ENCODE measurements at regions not wholly inside any gene's neighbourhood (a gene's known extent, or its start where the extent isn't known, plus 50 kb on each side); places are given as distances from the start of the nearest gene placed in this dataset.

DNA sequence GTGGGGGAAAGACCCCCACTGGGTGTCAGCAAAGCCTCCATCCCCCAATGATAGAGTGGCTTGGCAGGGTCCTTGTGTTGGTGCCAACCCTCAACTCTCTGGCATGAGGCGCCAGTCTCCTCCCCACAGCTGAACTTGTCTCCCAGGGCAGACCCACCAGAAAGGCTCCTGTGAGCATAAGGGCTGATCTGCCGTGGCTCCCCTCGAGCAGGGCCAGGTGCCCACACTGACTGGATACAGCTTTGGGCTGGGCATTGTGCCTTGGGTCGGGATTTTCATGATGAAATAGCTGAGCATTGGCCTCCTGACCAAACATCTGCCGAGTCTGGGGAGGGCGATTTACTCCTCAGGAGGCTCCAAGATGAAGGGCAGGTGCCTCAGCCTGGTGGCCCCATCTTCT lies 68.1 kb upstream of the NPTX2 start:
- no peak overlapping the region for H3K4me3 ChIP-seq (ENCODE audit: insufficient read depth, low read depth, low read length, poor library complexity, severe bottlenecking)
- peaks cover 8% of the 10 kb centered on the region for H3K9me3 ChIP-seq (ENCODE audit: control insufficient read depth, low read length)
- no peaks in the 10 kb centered on the region for H3K4me1 ChIP-seq (ENCODE audit: control insufficient read depth, insufficient read depth, low read length, poor library complexity, severe bottlenecking)
- DNase-seq = no peak
- no peaks in the 10 kb centered on the region for H3K36me3 ChIP-seq (ENCODE audit: control insufficient read depth, insufficient read depth, low read length)
- H3K27me3 ChIP-seq (replicated peaks; ENCODE audit: control insufficient read depth, insufficient read depth, low read length, poor library complexity, severe bottlenecking) = no peaks in the 10 kb centered on the region
- H3K27ac ChIP-seq (ENCODE audit: insufficient read depth, low read length, poor library complexity, severe bottlenecking) = no peak overlapping the region

GRCh38 chr7:98548370-98548769 lies 68.7 kb upstream of the NPTX2 start:
- Histone ChIP-seq H3K36me3 (ENCODE audit: control insufficient read depth, insufficient read depth, low read length) (no peaks in the 10 kb centered on the region), H3K9me3 (ENCODE audit: control insufficient read depth, low read length) (peaks cover 8% of the 10 kb centered on the region), H3K27ac (ENCODE audit: insufficient read depth, low read length, poor library complexity, severe bottlenecking) (no peak overlapping the region), H3K27me3 (replicated peaks; ENCODE audit: control insufficient read depth, insufficient read depth, low read length, poor library complexity, severe bottlenecking) (no peaks in the 10 kb centered on the region), H3K4me3 (ENCODE audit: insufficient read depth, low read depth, low read length, poor library complexity, severe bottlenecking) (no peak overlapping the region), H3K4me1 (ENCODE audit: control insufficient read depth, insufficient read depth, low read length, poor library complexity, severe bottlenecking) (no peaks in the 10 kb centered on the region)
- DNase-seq = no peak

DNA sequence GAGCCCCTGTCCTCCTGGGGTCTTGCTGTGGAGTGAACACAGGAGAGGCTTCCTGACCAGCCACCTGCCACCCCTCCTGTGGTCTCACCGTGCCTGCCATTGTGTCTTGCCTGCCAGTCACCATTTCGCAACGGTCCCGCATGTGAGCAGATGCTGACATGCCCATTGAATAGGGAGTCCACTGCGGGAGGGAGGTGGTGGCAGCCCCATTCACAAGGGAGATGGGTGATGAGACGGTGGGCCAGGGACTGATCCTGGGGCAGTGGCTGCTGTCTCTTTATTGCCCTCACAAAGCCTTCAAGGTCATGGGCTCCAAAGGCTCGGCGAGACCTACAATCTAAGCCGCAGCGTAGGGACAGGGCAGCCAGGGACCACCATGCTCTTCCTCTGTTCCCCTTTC lies 76.0 kb upstream of the NPTX2 start:
- no peaks in the 10 kb centered on the region for H3K9me3 ChIP-seq (ENCODE audit: control insufficient read depth, low read length)
- H3K4me3 ChIP-seq (ENCODE audit: insufficient read depth, low read depth, low read length, poor library complexity, severe bottlenecking) = no peak overlapping the region
- no peaks in the 10 kb centered on the region for H3K4me1 ChIP-seq (ENCODE audit: control insufficient read depth, insufficient read depth, low read length, poor library complexity, severe bottlenecking)
- H3K36me3 ChIP-seq (ENCODE audit: control insufficient read depth, insufficient read depth, low read length) = no peaks in the 10 kb centered on the region
- DNase-seq = no peak
- H3K27me3 ChIP-seq (replicated peaks; ENCODE audit: control insufficient read depth, insufficient read depth, low read length, poor library complexity, severe bottlenecking) = no peaks in the 10 kb centered on the region
- no peak overlapping the region for H3K27ac ChIP-seq (ENCODE audit: insufficient read depth, low read length, poor library complexity, severe bottlenecking)

GRCh38 chr7:98539865-98540264 lies 77.2 kb upstream of the NPTX2 start:
- Histone ChIP-seq H3K36me3 (ENCODE audit: control insufficient read depth, insufficient read depth, low read length) (no peaks in the 10 kb centered on the region), H3K27ac (ENCODE audit: insufficient read depth, low read length, poor library complexity, severe bottlenecking) (no peak overlapping the region), H3K4me3 (ENCODE audit: insufficient read depth, low read depth, low read length, poor library complexity, severe bottlenecking) (no peak overlapping the region), H3K27me3 (replicated peaks; ENCODE audit: control insufficient read depth, insufficient read depth, low read length, poor library complexity, severe bottlenecking) (no peaks in the 10 kb centered on the region), H3K4me1 (ENCODE audit: control insufficient read depth, insufficient read depth, low read length, poor library complexity, severe bottlenecking) (no peaks in the 10 kb centered on the region), H3K9me3 (ENCODE audit: control insufficient read depth, low read length) (no peaks in the 10 kb centered on the region)
- DNase-seq = no peak

DNA sequence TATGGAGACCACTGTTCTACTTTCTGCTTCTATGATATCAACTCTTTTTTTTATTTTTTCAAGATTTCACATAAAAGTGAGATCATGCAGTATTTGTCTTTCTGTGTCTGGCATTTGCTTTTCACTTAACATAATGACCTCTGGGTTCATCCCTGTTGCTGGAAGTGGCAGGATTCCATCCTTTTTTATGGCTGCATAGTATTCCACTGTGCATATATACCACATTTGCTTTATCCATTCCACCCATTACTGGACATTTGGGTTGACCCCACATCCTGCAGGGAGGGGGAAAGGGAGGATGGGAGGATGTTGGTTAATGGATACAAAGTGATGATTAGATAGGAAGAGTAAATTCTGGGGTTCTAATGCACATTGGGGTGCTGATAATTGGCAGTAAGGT lies 80.3 kb upstream of the NPTX2 start:
- Histone ChIP-seq H3K36me3 (ENCODE audit: control insufficient read depth, insufficient read depth, low read length) (no peaks in the 10 kb centered on the region), H3K27ac (ENCODE audit: insufficient read depth, low read length, poor library complexity, severe bottlenecking) (no peak overlapping the region), H3K4me1 (ENCODE audit: control insufficient read depth, insufficient read depth, low read length, poor library complexity, severe bottlenecking) (no peaks in the 10 kb centered on the region), H3K4me3 (ENCODE audit: insufficient read depth, low read depth, low read length, poor library complexity, severe bottlenecking) (no peak overlapping the region), H3K9me3 (ENCODE audit: control insufficient read depth, low read length) (no peaks in the 10 kb centered on the region), H3K27me3 (replicated peaks; ENCODE audit: control insufficient read depth, insufficient read depth, low read length, poor library complexity, severe bottlenecking) (no peaks in the 10 kb centered on the region)
- no peak for DNase-seq

DNA sequence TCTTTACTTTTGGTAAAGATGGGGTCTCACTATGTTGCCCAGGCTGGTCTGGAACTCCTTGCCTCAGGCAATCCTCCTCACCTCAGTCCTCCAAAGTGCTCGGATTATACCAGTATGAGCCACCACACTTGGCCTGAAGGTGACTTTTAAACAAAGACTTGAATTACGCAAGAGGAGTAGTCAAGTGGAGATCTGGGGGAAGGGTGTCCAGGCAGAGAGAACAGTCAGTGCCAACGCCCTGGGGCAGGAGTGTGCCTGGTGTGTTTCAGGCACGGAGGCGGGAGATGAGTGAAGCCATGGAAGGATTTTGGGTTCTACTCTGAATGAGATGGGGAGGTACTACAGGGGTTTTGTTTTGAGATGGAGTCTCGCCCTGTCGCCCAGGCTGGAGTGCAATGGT lies 82.6 kb upstream of the NPTX2 start:
- Histone ChIP-seq H3K36me3 (ENCODE audit: control insufficient read depth, insufficient read depth, low read length) (no peaks in the 10 kb centered on the region), H3K9me3 (ENCODE audit: control insufficient read depth, low read length) (no peaks in the 10 kb centered on the region), H3K27ac (ENCODE audit: insufficient read depth, low read length, poor library complexity, severe bottlenecking) (no peak overlapping the region), H3K4me1 (ENCODE audit: control insufficient read depth, insufficient read depth, low read length, poor library complexity, severe bottlenecking) (no peaks in the 10 kb centered on the region), H3K4me3 (ENCODE audit: insufficient read depth, low read depth, low read length, poor library complexity, severe bottlenecking) (no peak overlapping the region), H3K27me3 (replicated peaks; ENCODE audit: control insufficient read depth, insufficient read depth, low read length, poor library complexity, severe bottlenecking) (no peaks in the 10 kb centered on the region)
- no peak for DNase-seq

DNA sequence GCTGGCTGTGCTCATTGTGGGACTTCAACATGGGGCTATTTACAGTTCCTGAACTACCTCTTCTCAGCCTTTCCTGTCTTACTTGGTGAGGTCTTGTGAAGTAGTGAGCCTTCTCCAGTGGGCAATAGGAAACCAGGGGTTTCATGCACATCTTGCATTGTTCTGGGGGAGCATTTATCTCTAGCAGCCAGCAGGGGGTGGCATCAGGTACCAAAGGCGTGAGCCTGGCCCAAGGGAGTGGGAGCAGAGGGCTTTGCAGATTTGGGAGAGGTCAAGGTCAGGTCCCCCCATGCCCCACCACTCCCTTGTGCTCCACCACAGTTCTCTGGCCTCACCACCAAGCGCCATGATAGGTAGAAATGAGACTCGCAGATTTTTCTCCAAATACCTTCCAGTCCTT lies 85.4 kb upstream of the NPTX2 start:
- Histone ChIP-seq H3K36me3 (ENCODE audit: control insufficient read depth, insufficient read depth, low read length) (no peaks in the 10 kb centered on the region), H3K27ac (ENCODE audit: insufficient read depth, low read length, poor library complexity, severe bottlenecking) (no peak overlapping the region), H3K27me3 (replicated peaks; ENCODE audit: control insufficient read depth, insufficient read depth, low read length, poor library complexity, severe bottlenecking) (no peaks in the 10 kb centered on the region), H3K9me3 (ENCODE audit: control insufficient read depth, low read length) (no peaks in the 10 kb centered on the region), H3K4me3 (ENCODE audit: insufficient read depth, low read depth, low read length, poor library complexity, severe bottlenecking) (no peak overlapping the region), H3K4me1 (ENCODE audit: control insufficient read depth, insufficient read depth, low read length, poor library complexity, severe bottlenecking) (no peaks in the 10 kb centered on the region)
- DNase-seq = no peak

DNA sequence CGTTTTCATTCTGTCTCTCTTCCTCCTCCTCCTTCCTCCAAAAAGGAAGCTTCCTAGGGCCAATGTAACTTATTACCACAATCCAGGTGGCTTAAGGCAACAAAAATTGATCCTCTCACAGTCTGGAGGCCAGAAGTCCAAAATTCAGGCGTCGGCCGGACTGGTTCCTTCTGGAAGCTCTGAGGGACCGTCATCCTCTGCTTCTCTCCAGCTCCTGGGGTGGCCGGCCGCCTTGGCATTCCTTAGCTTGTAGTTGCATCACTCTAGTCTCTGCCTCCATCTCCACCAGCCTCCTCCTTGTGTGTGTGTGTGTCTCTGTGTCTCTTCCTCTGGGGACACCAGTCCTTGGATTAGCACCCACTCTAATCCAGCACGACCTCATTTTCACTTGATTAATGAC lies 89.0 kb upstream of the NPTX2 start:
- H3K27ac ChIP-seq (ENCODE audit: insufficient read depth, low read length, poor library complexity, severe bottlenecking) = no peak overlapping the region
- no peak overlapping the region for H3K4me3 ChIP-seq (ENCODE audit: insufficient read depth, low read depth, low read length, poor library complexity, severe bottlenecking)
- H3K4me1 ChIP-seq (ENCODE audit: control insufficient read depth, insufficient read depth, low read length, poor library complexity, severe bottlenecking) = no peaks in the 10 kb centered on the region
- H3K36me3 ChIP-seq (ENCODE audit: control insufficient read depth, insufficient read depth, low read length) = no peaks in the 10 kb centered on the region
- H3K27me3 ChIP-seq (replicated peaks; ENCODE audit: control insufficient read depth, insufficient read depth, low read length, poor library complexity, severe bottlenecking) = no peaks in the 10 kb centered on the region
- H3K9me3 ChIP-seq (ENCODE audit: control insufficient read depth, low read length) = no peaks in the 10 kb centered on the region
- DNase-seq = no peak

DNA sequence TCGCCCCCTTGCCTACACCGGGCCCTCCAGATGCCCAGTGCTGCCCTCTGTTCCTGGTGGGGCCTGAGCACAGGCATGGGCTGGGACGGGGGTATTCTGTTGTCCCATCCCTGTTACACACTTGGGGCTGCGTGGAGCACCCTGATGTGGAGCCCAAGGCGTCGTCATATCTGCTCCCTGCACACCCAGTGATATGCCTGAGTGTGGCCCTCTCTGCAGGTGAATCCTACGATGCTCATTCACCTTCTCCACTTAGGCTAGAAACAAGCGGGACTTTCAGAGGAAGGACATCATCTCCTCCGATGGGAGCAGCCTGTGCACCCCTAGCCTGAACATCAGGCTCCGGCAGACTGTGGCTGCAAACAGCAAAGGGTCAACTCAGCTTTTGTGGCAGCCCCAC lies 91.0 kb upstream of the NPTX2 start:
- no peaks in the 10 kb centered on the region for H3K27me3 ChIP-seq (replicated peaks; ENCODE audit: control insufficient read depth, insufficient read depth, low read length, poor library complexity, severe bottlenecking)
- no peaks in the 10 kb centered on the region for H3K9me3 ChIP-seq (ENCODE audit: control insufficient read depth, low read length)
- no peaks in the 10 kb centered on the region for H3K36me3 ChIP-seq (ENCODE audit: control insufficient read depth, insufficient read depth, low read length)
- H3K4me3 ChIP-seq (ENCODE audit: insufficient read depth, low read depth, low read length, poor library complexity, severe bottlenecking) = no peak overlapping the region
- H3K4me1 ChIP-seq (ENCODE audit: control insufficient read depth, insufficient read depth, low read length, poor library complexity, severe bottlenecking) = no peaks in the 10 kb centered on the region
- H3K27ac ChIP-seq (ENCODE audit: insufficient read depth, low read length, poor library complexity, severe bottlenecking) = no peak overlapping the region
- no peak for DNase-seq

DNA sequence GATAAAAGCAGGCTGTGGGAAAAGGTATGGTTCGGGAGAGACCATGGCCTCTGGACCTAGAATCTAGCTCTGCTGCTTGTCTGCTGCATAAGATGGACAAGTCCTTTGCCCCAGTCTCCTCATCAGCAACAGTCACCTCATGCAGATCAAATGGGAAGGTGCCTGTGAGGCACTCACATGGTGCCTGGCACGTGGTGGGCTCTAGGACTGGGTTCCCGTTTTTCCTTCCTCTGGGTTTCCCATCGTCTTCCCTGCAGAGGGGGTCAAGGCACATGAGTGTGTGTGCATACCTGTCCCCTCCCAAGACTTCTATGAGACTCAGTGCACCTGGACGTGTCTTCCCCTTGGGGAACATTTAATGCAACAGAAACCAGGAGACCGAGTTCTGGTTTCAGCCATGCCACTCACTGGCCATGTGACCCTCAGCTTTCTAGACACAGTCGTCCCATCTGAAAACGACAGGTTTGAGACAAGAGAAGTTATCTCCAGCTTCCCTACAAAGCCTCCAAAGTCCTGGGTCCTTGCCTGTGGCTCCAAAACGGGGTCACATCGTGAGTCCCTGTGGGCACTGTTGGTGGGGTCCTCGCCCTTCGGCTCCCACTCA lies 95.9 kb upstream of the NPTX2 start:
- H3K4me3 ChIP-seq (ENCODE audit: insufficient read depth, low read depth, low read length, poor library complexity, severe bottlenecking) = no peak overlapping the region
- no peaks in the 10 kb centered on the region for H3K36me3 ChIP-seq (ENCODE audit: control insufficient read depth, insufficient read depth, low read length)
- DNase-seq = no peak
- no peaks in the 10 kb centered on the region for H3K9me3 ChIP-seq (ENCODE audit: control insufficient read depth, low read length)
- no peaks in the 10 kb centered on the region for H3K4me1 ChIP-seq (ENCODE audit: control insufficient read depth, insufficient read depth, low read length, poor library complexity, severe bottlenecking)
- no peaks in the 10 kb centered on the region for H3K27me3 ChIP-seq (replicated peaks; ENCODE audit: control insufficient read depth, insufficient read depth, low read length, poor library complexity, severe bottlenecking)
- no peak overlapping the region for H3K27ac ChIP-seq (ENCODE audit: insufficient read depth, low read length, poor library complexity, severe bottlenecking)
